Glutamatergic neuron (in vitro differentiated cells): ENCODE measurements at regions not wholly inside any gene's neighbourhood (a gene's known extent, or its start where the extent isn't known, plus 50 kb on each side); places are given as distances from the start of the nearest gene placed in this dataset.
"Not testable (repeated sequence)": the region's sequence is repeated elsewhere in the genome, so short reads cannot be mapped to it uniquely, and the experiment has no call there.

Experiments
- DNase-seq: peaks from one replicate; pipeline ENCODE4 v3.0.0; 2022
- H3K27ac Mint-ChIP-seq: one replicate; pipeline ENCODE4 v1.8.0; 2020; ENCODE audit warnings: mild to moderate bottlenecking, mixed read lengths, inconsistent platforms; ENCODE audit not compliant: unreplicated experiment
- H3K27me3 Mint-ChIP-seq: one replicate; pipeline ENCODE4 v1.8.0; 2020; ENCODE audit warnings: mild to moderate bottlenecking, moderate library complexity, mixed read lengths, inconsistent platforms; ENCODE audit not compliant: unreplicated experiment
- H3K36me3 Mint-ChIP-seq: one replicate; pipeline ENCODE4 v1.8.0; 2020; ENCODE audit warnings: mild to moderate bottlenecking, mixed read lengths, inconsistent platforms; ENCODE audit not compliant: unreplicated experiment
- H3K4me1 Mint-ChIP-seq: one replicate; pipeline ENCODE4 v1.8.0; 2020; ENCODE audit warnings: mild to moderate bottlenecking, low read depth, mixed read lengths, inconsistent platforms; ENCODE audit not compliant: unreplicated experiment
- H3K4me3 Mint-ChIP-seq: one replicate; pipeline ENCODE4 v1.8.0; 2020; ENCODE audit warnings: mild to moderate bottlenecking, mixed read lengths, inconsistent platforms; ENCODE audit not compliant: unreplicated experiment
- H3K9me3 Mint-ChIP-seq: one replicate; pipeline ENCODE4 v1.8.0; 2020; ENCODE audit warnings: mild to moderate bottlenecking, moderate library complexity, mixed read lengths, inconsistent platforms; ENCODE audit not compliant: unreplicated experiment
- CTCF ChIP-seq: fragments of 200-600 bp; sonication (generic); IDR thresholded peaks from one replicate; pipeline ENCODE4 v1.5.0; 2021; ENCODE audit not compliant: partially characterized antibody, unreplicated experiment

GRCh38 chr4:31482691-31483090 lies 762.5 kb downstream of the PCDH7 start:
- no peak overlapping the region for H3K4me3 Mint-ChIP-seq
- no peaks in the 10 kb centered on the region for H3K4me1 Mint-ChIP-seq
- H3K36me3 Mint-ChIP-seq: no peaks in the 10 kb centered on the region
- no peaks in the 10 kb centered on the region for H3K9me3 Mint-ChIP-seq
- no peak for DNase-seq
- peaks cover 1% of the 10 kb centered on the region for H3K27me3 Mint-ChIP-seq
- no peak for TF ChIP-seq CTCF
- no peak overlapping the region for H3K27ac Mint-ChIP-seq

GRCh38 chr4:31499216-31499615 lies 779.0 kb downstream of the PCDH7 start:
- not testable (repeated sequence) for H3K4me3 Mint-ChIP-seq, H3K36me3 Mint-ChIP-seq, H3K9me3 Mint-ChIP-seq, DNase-seq, H3K27me3 Mint-ChIP-seq, H3K4me1 Mint-ChIP-seq, H3K27ac Mint-ChIP-seq

GRCh38 chr4:31516520-31516919 lies 796.4 kb downstream of the PCDH7 start:
- no peak for DNase-seq
- Mint-ChIP-seq H3K9me3 (no peaks in the 10 kb centered on the region), H3K36me3 (no peaks in the 10 kb centered on the region), H3K27ac (no peak overlapping the region), H3K4me3 (no peak overlapping the region), H3K4me1 (no peaks in the 10 kb centered on the region), H3K27me3 (no peaks in the 10 kb centered on the region)
- TF ChIP-seq CTCF: no peak

- Mint-ChIP-seq H3K27ac (no peak overlapping the region), H3K27me3 (no peaks in the 10 kb centered on the region), H3K36me3 (no peaks in the 10 kb centered on the region), H3K9me3 (no peaks in the 10 kb centered on the region), H3K4me1 (no peaks in the 10 kb centered on the region), H3K4me3 (no peak overlapping the region)
- no peak for DNase-seq
- TF ChIP-seq CTCF: no peak
Measured at GRCh38 chr4:31518796-31519250, 798.7 kb downstream of the PCDH7 start.

- no peak for TF ChIP-seq CTCF
- Mint-ChIP-seq H3K4me3 (no peak overlapping the region), H3K27me3 (no peaks in the 10 kb centered on the region), H3K27ac (no peak overlapping the region), H3K9me3 (no peaks in the 10 kb centered on the region), H3K4me1 (peaks cover 2% of the 10 kb centered on the region), H3K36me3 (peaks cover 4% of the 10 kb centered on the region)
- DNase-seq: no peak
Measured at GRCh38 chr4:31530555-31530954, 810.4 kb downstream of the PCDH7 start.

GRCh38 chr4:31538877-31539276 lies 818.7 kb downstream of the PCDH7 start:
- TF ChIP-seq CTCF: no peak

More at GRCh38 chr4:31538877-31539276, 818.7 kb downstream of the PCDH7 start:
- no peak for DNase-seq
- H3K36me3 Mint-ChIP-seq: no peaks in the 10 kb centered on the region
- no peaks in the 10 kb centered on the region for H3K27me3 Mint-ChIP-seq
- no peak overlapping the region for H3K4me3 Mint-ChIP-seq
- H3K27ac Mint-ChIP-seq: no peak overlapping the region
- H3K9me3 Mint-ChIP-seq: no peaks in the 10 kb centered on the region
- H3K4me1 Mint-ChIP-seq: no peaks in the 10 kb centered on the region
